ENCODE measurements at regions not wholly inside any gene's neighbourhood (a gene's known extent, or its start where the extent isn't known, plus 50 kb on each side); places are given as distances from the start of the nearest gene placed in this dataset.

DNA sequence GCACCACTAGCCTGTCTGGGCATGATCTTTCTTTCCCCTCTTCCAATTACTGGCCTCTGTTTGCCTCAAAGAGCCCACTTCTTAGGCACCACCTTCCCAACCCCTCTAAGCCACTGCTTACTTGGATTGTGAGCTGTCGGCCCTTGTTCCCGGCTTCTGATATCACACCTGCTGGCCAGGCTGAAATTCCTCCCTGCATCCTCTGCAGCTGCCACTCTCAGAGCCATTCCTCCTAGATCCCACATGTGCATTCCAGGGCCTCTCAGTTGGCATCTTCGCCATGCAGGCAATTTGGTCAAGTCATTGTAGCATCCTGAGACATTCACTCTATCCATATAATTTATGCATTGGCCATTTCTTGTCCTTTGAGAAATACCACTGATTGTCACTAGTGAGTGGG is 135.9 kb downstream of the OLIG3 start:
- H3K4me3 ChIP-seq (ENCODE audit: low read depth, low read length) = no peak overlapping the region
- TF ChIP-seq, protein P1, sequence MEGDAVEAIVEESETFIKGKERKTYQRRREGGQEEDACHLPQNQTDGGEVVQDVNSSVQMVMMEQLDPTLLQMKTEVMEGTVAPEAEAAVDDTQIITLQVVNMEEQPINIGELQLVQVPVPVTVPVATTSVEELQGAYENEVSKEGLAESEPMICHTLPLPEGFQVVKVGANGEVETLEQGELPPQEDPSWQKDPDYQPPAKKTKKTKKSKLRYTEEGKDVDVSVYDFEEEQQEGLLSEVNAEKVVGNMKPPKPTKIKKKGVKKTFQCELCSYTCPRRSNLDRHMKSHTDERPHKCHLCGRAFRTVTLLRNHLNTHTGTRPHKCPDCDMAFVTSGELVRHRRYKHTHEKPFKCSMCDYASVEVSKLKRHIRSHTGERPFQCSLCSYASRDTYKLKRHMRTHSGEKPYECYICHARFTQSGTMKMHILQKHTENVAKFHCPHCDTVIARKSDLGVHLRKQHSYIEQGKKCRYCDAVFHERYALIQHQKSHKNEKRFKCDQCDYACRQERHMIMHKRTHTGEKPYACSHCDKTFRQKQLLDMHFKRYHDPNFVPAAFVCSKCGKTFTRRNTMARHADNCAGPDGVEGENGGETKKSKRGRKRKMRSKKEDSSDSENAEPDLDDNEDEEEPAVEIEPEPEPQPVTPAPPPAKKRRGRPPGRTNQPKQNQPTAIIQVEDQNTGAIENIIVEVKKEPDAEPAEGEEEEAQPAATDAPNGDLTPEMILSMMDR (conservative IDR thresholded peaks at IDR 0.05; ENCODE audit: low read depth, low read length) = no peak
- DNase-seq (ENCODE audit: low read depth) = no peak

DNA sequence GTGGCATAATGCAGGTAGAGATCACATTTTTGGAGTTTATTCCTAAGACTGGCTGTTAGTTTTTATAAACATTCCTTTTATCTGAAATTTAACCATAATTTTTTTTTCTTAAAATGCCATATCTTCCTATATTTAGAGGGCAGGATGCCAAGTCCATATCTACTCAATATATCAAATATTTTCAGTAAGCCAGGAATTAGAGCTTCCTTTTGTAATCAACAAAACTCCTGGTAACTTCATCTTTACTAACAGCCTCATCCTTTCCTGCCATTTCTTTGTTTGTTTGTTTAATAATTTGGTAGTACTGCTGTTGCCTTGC is 136.3 kb downstream of the OLIG3 start:
- DNase-seq (ENCODE audit: low read depth) = no peak
- TF ChIP-seq, protein P1 (conservative IDR thresholded peaks at IDR 0.05; ENCODE audit: low read depth, low read length) = no peak
- no peak overlapping the region for H3K4me3 ChIP-seq (ENCODE audit: low read depth, low read length)

DNA sequence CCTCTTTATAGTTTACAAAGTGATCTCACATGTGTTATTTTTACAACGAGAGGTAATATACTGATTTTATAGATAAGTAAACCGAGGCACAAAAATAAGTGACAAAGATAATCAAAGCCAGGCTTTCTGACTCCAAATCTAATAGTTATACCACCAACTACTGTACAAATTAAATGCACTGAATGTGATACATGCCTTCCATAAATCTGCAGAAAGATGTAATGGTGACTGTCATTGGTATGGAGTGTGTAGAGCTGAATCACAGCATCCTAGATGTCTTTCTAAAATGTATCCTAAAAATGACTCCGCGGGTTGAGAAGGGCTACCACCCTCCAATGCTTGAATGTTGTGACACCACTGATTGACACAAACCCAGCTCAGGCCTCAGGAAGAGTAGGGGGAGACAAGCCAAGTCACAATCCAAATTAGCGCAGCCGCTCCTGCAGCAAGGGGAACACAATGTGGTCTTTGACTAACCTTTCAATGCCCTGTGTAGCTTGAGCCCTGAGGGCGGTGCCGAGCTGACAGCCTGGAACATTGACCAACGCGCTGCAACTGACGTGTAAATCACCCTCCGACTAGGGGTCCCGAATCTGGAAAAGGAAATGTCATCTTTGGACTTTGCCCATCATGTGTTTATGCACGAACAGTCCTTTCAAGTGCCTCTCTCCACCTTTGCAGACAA is 136.8 kb downstream of the OLIG3 start:
- no peak for DNase-seq (ENCODE audit: low read depth)
- TF ChIP-seq, protein P1 (conservative IDR thresholded peaks at IDR 0.05; ENCODE audit: low read depth, low read length) = no peak
- no peak overlapping the region for H3K4me3 ChIP-seq (ENCODE audit: low read depth, low read length)

DNA sequence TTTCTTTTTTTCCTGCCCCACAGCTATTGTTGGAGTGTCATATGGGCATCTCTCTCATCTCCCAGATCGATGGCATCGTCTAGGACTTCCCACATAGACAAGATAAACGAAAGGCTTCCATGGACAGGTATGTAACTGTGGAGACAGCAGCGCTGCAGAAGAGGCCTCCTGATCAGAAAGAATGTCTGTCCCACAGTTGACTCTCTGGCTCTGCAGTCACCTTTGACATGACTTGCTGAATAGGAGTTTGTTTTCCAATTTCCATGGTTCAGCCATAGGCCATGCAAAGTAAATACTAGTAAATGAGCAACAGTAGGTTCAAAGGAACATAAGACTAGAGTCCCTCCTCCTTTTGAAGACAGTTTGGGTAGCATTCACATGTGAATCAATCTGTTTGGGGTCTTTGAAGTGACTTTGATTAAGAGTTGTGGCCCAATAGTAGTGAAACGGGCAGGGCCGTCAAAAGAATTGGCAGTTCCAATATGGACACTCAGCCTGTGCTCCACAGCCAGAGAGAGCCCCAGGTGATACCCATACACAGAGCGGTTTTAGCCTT is 134.7 kb upstream of the IFNGR1 start:
- no peak overlapping the region for H3K4me3 ChIP-seq (ENCODE audit: low read depth, low read length)
- TF ChIP-seq, protein P1 (conservative IDR thresholded peaks at IDR 0.05; ENCODE audit: low read depth, low read length) = no peak
- DNase-seq (ENCODE audit: low read depth) = no peak

DNA sequence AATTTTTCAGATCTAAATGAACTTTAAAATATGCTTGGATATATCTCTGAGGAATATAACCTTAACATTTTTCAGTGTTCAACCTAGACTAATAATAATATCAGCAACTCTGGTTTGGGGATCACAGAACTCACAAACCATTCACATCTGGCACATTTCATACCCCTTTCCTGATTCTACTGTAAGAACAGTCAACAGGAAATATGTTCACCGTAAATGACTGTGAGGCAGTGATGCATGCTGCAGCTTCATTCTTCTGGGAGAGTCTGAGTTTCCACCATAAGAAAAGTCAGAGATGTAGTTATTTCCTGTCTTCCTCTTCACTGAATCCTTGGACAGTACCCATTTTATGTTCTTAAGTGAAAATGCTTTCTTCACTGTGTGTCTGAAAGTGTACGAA is 134.2 kb upstream of the IFNGR1 start:
- no peak overlapping the region for H3K4me3 ChIP-seq (ENCODE audit: low read depth, low read length)
- TF ChIP-seq, protein P1 (conservative IDR thresholded peaks at IDR 0.05; ENCODE audit: low read depth, low read length) = no peak
- DNase-seq (ENCODE audit: low read depth) = peak; percentile 49

DNA sequence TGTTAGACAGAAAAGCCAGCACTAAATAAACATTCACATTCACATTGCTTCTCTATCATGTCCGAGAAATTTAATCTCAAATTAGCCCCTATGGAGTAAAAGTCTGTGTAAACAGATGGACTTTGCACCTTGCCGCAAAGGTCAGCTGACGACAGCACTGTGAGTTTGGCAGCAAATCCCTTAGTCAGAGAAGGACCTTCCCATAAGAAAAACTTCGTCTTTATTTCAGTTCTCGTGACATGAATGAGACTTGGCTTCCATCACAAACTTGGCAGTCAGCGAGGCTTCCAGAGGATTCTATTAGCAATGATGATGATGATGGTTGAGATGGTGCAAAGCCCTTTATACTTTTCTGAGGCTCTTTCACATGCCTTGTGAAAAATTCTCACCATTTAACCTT is 133.7 kb upstream of the IFNGR1 start:
- peak; percentile 44 for DNase-seq (ENCODE audit: low read depth)
- TF ChIP-seq, protein P1 (conservative IDR thresholded peaks at IDR 0.05; ENCODE audit: low read depth, low read length) = no peak
- no peak overlapping the region for H3K4me3 ChIP-seq (ENCODE audit: low read depth, low read length)

DNA sequence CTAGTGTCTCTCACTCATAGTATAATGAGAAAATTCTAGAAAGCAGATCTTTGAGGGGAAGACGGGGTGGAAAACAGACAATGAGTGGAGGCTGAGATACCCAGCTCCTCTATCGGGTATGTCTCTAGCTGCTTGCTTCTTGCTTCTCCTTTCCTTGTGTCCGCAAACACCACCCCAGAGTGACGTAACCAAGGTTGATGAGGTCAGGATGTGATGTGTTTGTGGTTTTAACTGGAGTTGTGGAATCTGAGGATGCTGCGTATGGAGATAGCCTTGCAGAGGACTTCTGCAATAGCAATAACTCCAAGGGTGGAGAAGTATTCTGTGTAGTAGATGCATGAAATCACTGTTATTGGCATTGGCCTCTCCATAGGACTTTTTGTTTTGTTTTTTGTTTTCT is 132.7 kb upstream of the IFNGR1 start:
- DNase-seq (ENCODE audit: low read depth) = no peak
- no peak overlapping the region for H3K4me3 ChIP-seq (ENCODE audit: low read depth, low read length)
- TF ChIP-seq, protein P1 (conservative IDR thresholded peaks at IDR 0.05; ENCODE audit: low read depth, low read length) = no peak
